SIG-M5 treated with dmso at 0.1 percent for 504 hours (cell line): ENCODE measurements at regions not wholly inside any gene's neighbourhood (a gene's known extent, or its start where the extent isn't known, plus 50 kb on each side); places are given as distances from the start of the nearest gene placed in this dataset.

Source experiments
- DNase-seq: peaks from one replicate; lab custom pipeline; 2025; ENCODE audit not compliant: unreplicated experiment; lab: John Stamatoyannopoulos, UW

- DNase-seq = no peak
These were observed 607.8 kb upstream of the B3GALT2 start for GRCh38 chr1:193794239-193794638.

- DNase-seq = no peak
These were observed 605.3 kb upstream of the B3GALT2 start for GRCh38 chr1:193791746-193792145.

GRCh38 chr1:193787061-193787460 is 600.6 kb upstream of the B3GALT2 start:
- no peak for DNase-seq

- no peak for DNase-seq
These were observed 599.5 kb upstream of the B3GALT2 start for GRCh38 chr1:193785850-193786420.

- DNase-seq = no peak
These were observed 588.3 kb upstream of the B3GALT2 start for GRCh38 chr1:193774536-193775323.

- no peak for DNase-seq
These were observed 585.2 kb upstream of the B3GALT2 start for GRCh38 chr1:193771596-193771995.

- no peak for DNase-seq
These were observed 583.2 kb upstream of the B3GALT2 start for GRCh38 chr1:193769651-193770050.

- no peak for DNase-seq
These were observed 581.5 kb upstream of the B3GALT2 start for GRCh38 chr1:193767886-193768285.

- DNase-seq = no peak
These were observed 579.9 kb upstream of the B3GALT2 start for GRCh38 chr1:193766329-193766728.

GRCh38 chr1:193763266-193763665 is 576.9 kb upstream of the B3GALT2 start:
- DNase-seq = no peak

GRCh38 chr1:193762236-193762635 is 575.8 kb upstream of the B3GALT2 start:
- DNase-seq = no peak

- DNase-seq = no peak
These were observed 569.0 kb upstream of the B3GALT2 start for GRCh38 chr1:193755441-193755840.

GRCh38 chr1:193754732-193755427 is 568.5 kb upstream of the B3GALT2 start:
- no peak for DNase-seq

GRCh38 chr1:193754151-193754550 is 567.7 kb upstream of the B3GALT2 start:
- no peak for DNase-seq

- no peak for DNase-seq
These were observed 566.8 kb upstream of the B3GALT2 start for GRCh38 chr1:193753038-193753756.

- no peak for DNase-seq
These were observed 563.5 kb upstream of the B3GALT2 start for GRCh38 chr1:193749868-193750267.

GRCh38 chr1:193747579-193747978 is 561.2 kb upstream of the B3GALT2 start:
- DNase-seq = no peak

GRCh38 chr1:193741228-193741627 is 554.8 kb upstream of the B3GALT2 start:
- no peak for DNase-seq

GRCh38 chr1:193740762-193741161 is 554.3 kb upstream of the B3GALT2 start:
- DNase-seq = no peak

- no peak for DNase-seq
These were observed 550.1 kb upstream of the B3GALT2 start for GRCh38 chr1:193736507-193736906.

GRCh38 chr1:193733674-193734073 is 547.3 kb upstream of the B3GALT2 start:
- DNase-seq = no peak
